ENCODE measurements at regions not wholly inside any gene's neighbourhood (a gene's known extent, or its start where the extent isn't known, plus 50 kb on each side); places are given as distances from the start of the nearest gene placed in this dataset.
"Not testable (repeated sequence)": the region's sequence is repeated elsewhere in the genome, so short reads cannot be mapped to it uniquely, and the experiment has no call there.

DNA sequence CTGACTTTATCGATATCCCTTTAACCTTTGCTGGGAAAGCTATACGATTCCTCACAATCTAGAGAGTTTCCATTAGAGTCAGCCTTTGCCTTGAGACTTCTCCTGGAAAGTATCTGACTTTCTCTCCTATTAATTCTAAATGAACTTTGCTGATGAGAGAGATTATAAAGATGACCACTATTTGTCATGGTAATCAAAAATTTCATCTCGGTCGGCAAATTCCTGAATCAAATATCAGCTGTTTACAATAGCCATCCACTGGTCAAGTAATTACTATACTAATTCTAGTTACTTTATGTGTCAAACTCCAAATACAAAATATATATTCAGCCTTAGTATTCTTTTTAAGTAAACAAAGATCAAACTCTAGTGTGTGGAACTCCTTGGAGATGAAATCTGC, 164.4 kb upstream of the ITGA1 start:
- DNase-seq, result no peak

- no peak for DNase-seq
Observed at GRCh38 chr5:52624291-52624690, 163.4 kb upstream of the ITGA1 start.

- DNase-seq, result no peak
Observed at GRCh38 chr5:52626312-52626711, 161.4 kb upstream of the ITGA1 start.

DNA sequence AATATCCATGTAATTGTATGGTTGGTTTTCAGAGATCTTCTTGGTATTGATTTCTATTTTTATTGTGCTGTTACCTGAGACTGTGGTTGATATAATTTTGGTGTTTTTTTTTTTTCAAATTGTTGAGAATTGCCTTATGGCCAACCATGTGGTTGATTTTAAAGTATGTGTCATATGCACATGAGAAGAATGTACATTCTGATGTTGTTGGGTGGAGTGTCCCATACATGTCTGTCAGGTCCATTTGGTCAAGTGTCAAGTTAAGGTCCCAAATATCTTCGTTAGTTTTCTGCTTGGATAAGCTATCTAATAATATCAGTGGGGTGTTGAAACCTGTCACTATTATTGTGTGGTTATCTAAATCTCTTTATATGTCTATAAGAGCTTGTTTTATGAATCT, 160.0 kb upstream of the ITGA1 start:
- DNase-seq, result no peak

- DNase-seq, result no peak
Observed at GRCh38 chr5:52632281-52632680, 155.4 kb upstream of the ITGA1 start.

- DNase-seq, result not testable (repeated sequence)
Observed at GRCh38 chr5:52634171-52634570, 153.5 kb upstream of the ITGA1 start.

DNA sequence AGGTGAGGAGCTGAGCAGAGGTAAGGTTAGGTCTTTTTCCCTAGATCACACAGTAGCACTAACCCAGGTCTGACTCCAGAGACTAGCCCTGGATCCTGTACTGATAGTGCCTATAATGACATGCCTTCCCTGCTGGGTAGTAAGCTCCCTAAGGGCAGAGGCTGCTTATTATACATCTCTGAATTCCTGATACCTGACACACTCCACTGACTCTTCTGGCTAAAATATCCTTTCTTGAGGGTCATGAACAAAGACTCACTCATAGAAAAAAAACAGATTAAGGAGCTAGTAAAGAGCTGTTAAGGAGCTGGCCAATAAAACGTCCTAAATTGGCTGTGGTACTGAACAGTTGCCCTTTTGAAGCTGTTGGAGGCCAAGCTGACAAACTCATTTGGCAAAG, 149.0 kb upstream of the ITGA1 start:
- no peak for DNase-seq

- DNase-seq, result no peak
Observed at GRCh38 chr5:52648726-52649125, 139.0 kb upstream of the ITGA1 start.

- no peak for DNase-seq
Observed at GRCh38 chr5:52655163-52655562, 132.6 kb upstream of the ITGA1 start.

DNA sequence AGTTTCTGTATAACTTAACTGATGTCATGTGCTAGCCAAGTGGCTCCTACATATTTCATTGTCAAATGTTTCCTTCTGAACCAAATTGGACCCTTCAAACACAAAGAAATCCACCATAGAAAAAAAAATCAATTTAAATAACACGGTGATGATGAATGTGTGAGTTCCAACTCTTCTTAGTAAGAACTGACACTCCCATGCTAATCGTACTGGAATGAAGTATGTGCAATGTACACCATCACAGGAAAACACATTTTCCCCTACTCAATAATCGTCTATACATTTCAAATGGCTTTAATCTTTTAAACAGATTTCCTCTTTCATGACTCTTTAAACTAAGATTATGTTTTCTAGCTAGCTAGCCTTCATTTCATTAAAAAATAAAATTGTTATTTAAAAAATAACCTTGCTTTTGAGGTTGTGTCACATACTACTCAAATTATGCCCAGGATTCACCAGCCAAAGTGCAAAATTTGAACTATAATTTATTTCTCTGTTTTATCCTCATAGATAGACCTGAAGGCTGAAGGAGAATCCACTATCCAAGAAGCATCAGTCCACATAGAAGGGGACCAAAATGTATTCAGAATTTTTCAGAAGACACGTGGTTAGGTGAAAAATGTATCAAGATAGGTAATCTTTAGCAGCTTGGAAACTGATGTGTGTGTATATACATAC, 131.0 kb upstream of the ITGA1 start:
- DNase-seq, result no peak

GRCh38 chr5:52657247-52657645, 130.5 kb upstream of the ITGA1 start:
- DNase-seq, result peak; percentile 59

- DNase-seq, result no peak
Observed at GRCh38 chr5:52658246-52658645, 129.5 kb upstream of the ITGA1 start.

- no peak for DNase-seq
Observed at GRCh38 chr5:52660621-52661020, 127.1 kb upstream of the ITGA1 start.

- DNase-seq, result no peak
Observed at GRCh38 chr5:52661903-52662595, 125.7 kb upstream of the ITGA1 start.

- DNase-seq, result no peak
Observed at GRCh38 chr5:52665559-52665958, 122.2 kb upstream of the ITGA1 start.

DNA sequence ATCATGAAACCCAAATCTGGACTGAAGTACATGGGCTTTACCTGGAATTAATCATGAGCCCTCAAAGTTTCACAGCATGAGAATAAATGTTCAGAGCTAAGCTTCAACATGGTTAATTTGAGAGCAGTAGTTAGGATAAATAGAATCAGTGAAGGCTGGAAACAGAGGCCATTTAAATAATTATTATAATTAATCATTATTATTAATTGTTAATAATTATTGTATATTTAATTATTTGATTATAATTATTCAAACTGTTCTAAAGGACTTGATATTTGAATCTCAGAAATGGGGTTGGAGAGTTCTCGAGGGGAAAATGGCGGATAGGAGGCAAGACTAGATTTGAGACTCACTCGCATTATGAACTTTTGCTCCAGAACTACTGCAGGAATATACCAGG, 119.6 kb upstream of the ITGA1 start:
- no peak for DNase-seq

DNA sequence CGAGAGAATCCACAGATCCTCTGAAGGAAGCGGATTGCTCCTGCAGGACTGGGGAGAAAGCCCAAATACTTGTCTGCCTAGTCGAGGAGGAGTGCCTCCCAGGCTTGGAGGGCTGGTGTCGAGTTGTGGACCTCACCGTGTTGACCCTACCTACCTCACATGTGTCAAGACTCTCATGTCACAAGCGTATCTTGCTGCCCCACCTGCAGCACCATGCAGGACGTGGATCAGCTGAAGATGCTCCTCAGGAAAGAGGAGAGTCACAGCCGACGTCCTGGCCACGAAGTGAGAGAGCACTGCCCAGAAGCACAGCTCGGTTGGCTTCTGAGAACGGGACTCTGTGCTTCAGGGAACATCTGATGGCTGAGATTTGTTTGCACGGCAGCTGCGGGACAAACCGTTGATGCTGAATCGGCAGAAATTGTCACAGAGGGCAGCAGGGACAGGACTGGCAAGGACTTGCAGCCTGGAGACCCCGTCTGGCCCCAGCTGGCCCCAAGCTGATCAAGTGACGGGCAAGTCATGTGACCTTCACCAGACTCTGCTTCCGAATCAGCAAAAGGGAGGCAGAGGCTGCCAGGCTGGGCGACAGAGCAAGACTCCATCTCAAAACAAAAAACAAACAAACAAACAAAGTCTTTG, 119.1 kb upstream of the ITGA1 start:
- DNase-seq, result no peak

DNA sequence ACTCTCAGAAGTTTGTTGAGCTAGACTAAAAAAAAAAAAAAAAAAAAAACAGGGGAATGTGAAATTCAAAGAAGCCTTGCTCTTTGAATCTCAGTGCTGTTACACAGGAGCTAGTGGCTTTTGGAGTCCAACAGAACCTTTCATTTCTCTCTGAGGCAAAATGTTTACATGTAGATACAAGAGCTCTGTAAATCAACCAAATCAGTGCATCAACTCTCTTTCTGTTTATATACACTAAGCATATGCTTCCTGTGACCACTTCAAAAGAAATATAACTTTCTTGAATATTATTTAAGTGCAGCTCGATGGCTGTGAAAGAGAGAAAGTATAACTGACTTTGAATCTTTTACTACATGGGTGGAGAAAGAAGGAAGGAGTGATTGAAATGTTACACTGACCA, 115.3 kb upstream of the ITGA1 start:
- DNase-seq, result no peak

DNA sequence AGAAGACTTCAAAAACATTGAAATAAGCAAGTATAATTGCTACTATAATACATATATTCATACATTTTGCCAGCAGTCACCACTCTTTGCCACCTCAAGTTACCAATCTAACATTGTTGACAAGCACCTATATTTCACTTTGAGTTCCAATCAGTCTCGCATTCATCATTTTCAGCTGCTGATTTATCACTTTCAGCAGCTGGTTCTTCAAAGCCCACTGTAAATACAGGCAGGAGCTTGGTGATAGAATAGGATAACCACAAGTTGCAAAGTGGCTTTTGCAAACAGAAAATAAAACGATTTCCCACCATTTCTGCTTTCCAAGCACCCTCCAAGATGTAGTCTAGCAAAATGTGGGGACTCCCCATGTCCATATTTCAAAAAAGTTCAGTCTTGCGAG, 114.2 kb upstream of the ITGA1 start:
- DNase-seq, result no peak

DNA sequence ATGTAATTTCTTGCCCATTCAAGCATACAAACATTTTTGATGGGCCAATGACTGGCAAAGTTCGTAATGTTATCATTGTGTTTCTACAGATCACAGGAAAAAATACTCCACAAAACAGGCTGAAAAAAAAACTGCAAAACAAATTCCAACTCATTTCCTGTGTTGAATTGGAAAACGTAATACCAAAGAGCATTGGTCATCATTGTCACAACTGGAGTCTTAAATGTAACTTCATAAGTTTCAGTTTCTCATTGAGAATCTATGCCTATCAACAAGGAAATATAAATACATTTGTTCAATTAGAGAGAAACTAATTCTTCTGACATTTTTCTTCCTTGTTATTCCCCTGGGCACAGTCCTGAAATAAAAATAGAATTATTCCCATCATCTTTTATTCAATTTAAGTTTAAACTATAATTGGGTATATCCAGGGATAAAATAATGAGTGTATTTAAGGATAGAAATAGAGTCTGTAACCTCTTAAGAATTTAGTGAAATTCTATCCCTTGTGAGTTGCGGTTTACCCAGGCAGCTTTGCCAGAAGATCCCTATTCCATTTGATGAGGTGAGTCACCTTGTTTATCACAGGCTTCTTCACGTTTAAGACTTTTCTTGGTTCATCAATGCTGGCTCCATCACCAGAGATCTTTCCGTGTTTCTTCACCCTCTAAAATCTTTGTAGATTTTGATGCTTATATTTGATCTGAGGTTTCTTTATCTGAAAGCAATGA, 112.7 kb upstream of the ITGA1 start:
- no peak for DNase-seq

- no peak for DNase-seq
Observed at GRCh38 chr5:52682492-52682891, 105.2 kb upstream of the ITGA1 start.

GRCh38 chr5:52684051-52684450, 103.7 kb upstream of the ITGA1 start:
- no peak for DNase-seq

- no peak for DNase-seq
Observed at GRCh38 chr5:52685566-52685965, 102.2 kb upstream of the ITGA1 start.

DNA sequence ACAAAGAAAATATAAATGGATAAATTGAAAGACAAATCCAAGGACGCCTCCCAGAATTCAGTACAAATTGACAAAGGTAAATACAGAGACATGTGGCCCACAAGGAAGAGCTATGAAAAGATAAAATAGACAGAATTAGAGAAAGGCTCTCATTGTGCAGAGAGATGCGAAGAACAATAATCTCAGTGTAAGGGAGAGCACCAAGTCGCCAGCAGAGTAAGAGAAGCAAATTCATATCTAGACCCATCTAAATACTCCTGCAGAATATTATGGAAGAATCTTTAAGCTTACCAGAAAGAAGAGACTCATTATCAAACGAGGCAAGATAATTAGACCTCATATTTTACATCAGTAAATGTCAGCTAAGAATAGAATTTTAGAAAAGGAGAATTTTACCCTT, 101.7 kb upstream of the ITGA1 start:
- no peak for DNase-seq
